WERI-Rb-1 (cell line): ENCODE measurements at regions not wholly inside any gene's neighbourhood (a gene's known extent, or its start where the extent isn't known, plus 50 kb on each side); places are given as distances from the start of the nearest gene placed in this dataset.

ENCODE experiments used
- DNase-seq: peaks from one replicate; pipeline ENCODE4 v3.0.0-alpha.2; 2020
- H3K27ac ChIP-seq: fragments of 250-450 bp; sonication (Bioruptor Pico); 2 replicates; pipeline ENCODE4 v1.5.1; 2020; ENCODE audit warnings: mild to moderate bottlenecking, moderate library complexity
- H3K27me3 ChIP-seq: fragments of 250-450 bp; sonication (Bioruptor Pico); 2 replicates; pipeline ENCODE4 v1.5.1; 2021; ENCODE audit warnings: mild to moderate bottlenecking, low read depth, moderate library complexity; ENCODE audit not compliant: insufficient read depth, severe bottlenecking
- H3K36me3 ChIP-seq: fragments of 250-450 bp; sonication (Bioruptor Pico); 2 replicates; pipeline ENCODE4 v1.5.1; 2020; ENCODE audit warnings: mild to moderate bottlenecking, moderate library complexity
- H3K4me3 ChIP-seq: 2 replicates; pipeline ENCODE4 v1.5.1; 2011; ENCODE audit warnings: low read depth, mild to moderate bottlenecking, control low read depth, low read length
- H3K9me3 ChIP-seq: fragments of 250-450 bp; sonication (Bioruptor Pico); 2 replicates; pipeline ENCODE4 v1.5.1; 2021; ENCODE audit warnings: mild to moderate bottlenecking, moderate library complexity; ENCODE audit not compliant: severe bottlenecking
- CTCF ChIP-seq: IDR thresholded peaks from 2 replicates; pipeline ENCODE4 v1.5.1; 2011; ENCODE audit warnings: low read depth, mild to moderate bottlenecking, control low read depth, inconsistent platforms, low read length

- H3K36me3 ChIP-seq, result no peaks in the 10 kb centered on the region
- H3K27ac ChIP-seq, result no peak overlapping the region
- H3K9me3 ChIP-seq, result no peaks in the 10 kb centered on the region
- TF ChIP-seq CTCF, result no peak
- no peak overlapping the region for H3K4me3 ChIP-seq
- H3K27me3 ChIP-seq, result peaks cover 34% of the 10 kb centered on the region
- DNase-seq, result no peak
Measured at GRCh38 chr7:116418524-116418923, 81.0 kb upstream of the CAV2 start.

- no peaks in the 10 kb centered on the region for H3K36me3 ChIP-seq
- TF ChIP-seq CTCF, result no peak
- H3K27me3 ChIP-seq, result peaks cover 34% of the 10 kb centered on the region
- H3K4me3 ChIP-seq, result no peak overlapping the region
- H3K27ac ChIP-seq, result no peak overlapping the region
- H3K9me3 ChIP-seq, result no peaks in the 10 kb centered on the region
- DNase-seq, result no peak
Measured at GRCh38 chr7:116420003-116420402, 79.5 kb upstream of the CAV2 start.

GRCh38 chr7:116421298-116421697, 78.2 kb upstream of the CAV2 start:
- DNase-seq, result no peak
- TF ChIP-seq CTCF, result no peak
- Histone ChIP-seq H3K27ac (no peak overlapping the region), H3K4me3 (no peak overlapping the region), H3K36me3 (no peaks in the 10 kb centered on the region), H3K9me3 (no peaks in the 10 kb centered on the region), H3K27me3 (peaks cover 30% of the 10 kb centered on the region)

GRCh38 chr7:116422683-116423082, 76.9 kb upstream of the CAV2 start:
- H3K36me3 ChIP-seq, result no peaks in the 10 kb centered on the region
- H3K27me3 ChIP-seq, result peaks cover 25% of the 10 kb centered on the region
- no peaks in the 10 kb centered on the region for H3K9me3 ChIP-seq
- H3K4me3 ChIP-seq, result no peak overlapping the region
- no peak overlapping the region for H3K27ac ChIP-seq
- no peak for DNase-seq
- no peak for TF ChIP-seq CTCF

GRCh38 chr7:116423499-116423898, 76.0 kb upstream of the CAV2 start:
- Histone ChIP-seq H3K27me3 (peaks cover 17% of the 10 kb centered on the region), H3K36me3 (no peaks in the 10 kb centered on the region), H3K9me3 (no peaks in the 10 kb centered on the region), H3K27ac (no peak overlapping the region), H3K4me3 (no peak overlapping the region)
- no peak for DNase-seq
- TF ChIP-seq CTCF, result no peak

GRCh38 chr7:116425647-116426209, 73.8 kb upstream of the CAV2 start:
- peaks cover 10% of the 10 kb centered on the region for H3K27me3 ChIP-seq
- no peak overlapping the region for H3K4me3 ChIP-seq
- no peaks in the 10 kb centered on the region for H3K9me3 ChIP-seq
- DNase-seq, result no peak
- H3K27ac ChIP-seq, result no peak overlapping the region
- no peaks in the 10 kb centered on the region for H3K36me3 ChIP-seq
- no peak for TF ChIP-seq CTCF
